ENCODE measurements at regions not wholly inside any gene's neighbourhood (a gene's known extent, or its start where the extent isn't known, plus 50 kb on each side); places are given as distances from the start of the nearest gene placed in this dataset.
"Not testable (repeated sequence)": the region's sequence is repeated elsewhere in the genome, so short reads cannot be mapped to it uniquely, and the experiment has no call there.

- H3K4me3 ChIP-seq (ENCODE audit: insufficient read depth, low read depth, low read length), result no peak overlapping the region
- DNase-seq, result no peak
- H3K36me3 ChIP-seq (replicated peaks; ENCODE audit: control insufficient read depth, insufficient read depth, low read length), result no peaks in the 10 kb centered on the region
Measured at GRCh38 chr11:121927097-121927785, 188.8 kb downstream of the BLID start.

DNA sequence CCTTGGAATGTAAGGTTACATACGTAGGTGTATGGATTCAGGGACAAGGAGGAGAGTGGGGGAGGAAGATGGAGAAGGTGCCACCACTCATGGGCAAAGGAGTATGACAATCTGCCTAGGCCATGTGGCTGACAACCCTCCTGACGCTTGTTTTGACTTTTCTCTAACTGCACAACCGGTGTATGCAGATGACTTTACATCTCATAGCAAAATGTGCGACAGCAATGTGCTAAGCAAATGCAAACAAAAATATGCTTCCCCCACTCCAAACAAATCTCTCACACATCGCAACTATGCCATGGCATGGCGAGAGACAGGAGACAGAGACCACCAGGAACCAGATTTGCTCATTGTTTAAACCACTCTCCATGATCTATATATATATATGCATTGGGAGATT is 191.8 kb downstream of the BLID start:
- Histone ChIP-seq H3K4me3 (ENCODE audit: insufficient read depth, low read depth, low read length) (no peak overlapping the region), H3K27me3 (ENCODE audit: control insufficient read depth, insufficient read depth, low read length) (no peaks in the 10 kb centered on the region), H3K36me3 (replicated peaks; ENCODE audit: control insufficient read depth, insufficient read depth, low read length) (no peaks in the 10 kb centered on the region)
- no peak for DNase-seq

More at GRCh38 chr11:121927097-121927785, 188.8 kb downstream of the BLID start:
- H3K27me3 ChIP-seq (ENCODE audit: control insufficient read depth, insufficient read depth, low read length), result no peaks in the 10 kb centered on the region

DNA sequence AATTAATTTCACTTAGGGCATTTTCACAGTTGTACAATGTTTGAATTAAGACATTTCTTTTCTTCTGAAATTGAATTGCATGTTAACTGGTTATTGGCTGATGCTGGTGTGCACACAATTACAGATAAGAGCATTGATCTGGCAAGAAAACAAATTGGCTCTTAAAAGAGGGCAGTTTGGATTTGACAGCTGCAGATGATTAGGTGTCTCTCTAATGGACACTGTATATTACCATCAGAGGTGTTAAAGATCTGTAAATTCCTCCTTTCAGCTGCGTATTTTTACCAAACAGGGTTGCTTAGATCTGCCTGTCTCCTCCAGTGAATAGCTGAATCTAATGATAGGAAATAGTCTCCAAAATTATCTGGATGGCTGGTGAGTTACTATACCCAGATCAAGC is 198.5 kb downstream of the BLID start:
- H3K27me3 ChIP-seq (ENCODE audit: control insufficient read depth, insufficient read depth, low read length), result no peaks in the 10 kb centered on the region
- H3K36me3 ChIP-seq (replicated peaks; ENCODE audit: control insufficient read depth, insufficient read depth, low read length), result no peaks in the 10 kb centered on the region
- H3K4me3 ChIP-seq (ENCODE audit: insufficient read depth, low read depth, low read length), result no peak overlapping the region
- DNase-seq, result no peak

- H3K36me3 ChIP-seq (replicated peaks; ENCODE audit: control insufficient read depth, insufficient read depth, low read length), result no peaks in the 10 kb centered on the region
- no peak overlapping the region for H3K4me3 ChIP-seq (ENCODE audit: insufficient read depth, low read depth, low read length)
- DNase-seq, result no peak
- no peaks in the 10 kb centered on the region for H3K27me3 ChIP-seq (ENCODE audit: control insufficient read depth, insufficient read depth, low read length)
Measured at GRCh38 chr11:121914508-121915059, 201.4 kb downstream of the BLID start.

GRCh38 chr11:121909596-121909995 is 206.4 kb downstream of the BLID start:
- Histone ChIP-seq H3K4me3 (ENCODE audit: insufficient read depth, low read depth, low read length) (no peak overlapping the region), H3K27me3 (ENCODE audit: control insufficient read depth, insufficient read depth, low read length) (no peaks in the 10 kb centered on the region), H3K36me3 (replicated peaks; ENCODE audit: control insufficient read depth, insufficient read depth, low read length) (no peaks in the 10 kb centered on the region)
- DNase-seq, result no peak

- Histone ChIP-seq H3K36me3 (replicated peaks; ENCODE audit: control insufficient read depth, insufficient read depth, low read length) (no peaks in the 10 kb centered on the region), H3K27me3 (ENCODE audit: control insufficient read depth, insufficient read depth, low read length) (no peaks in the 10 kb centered on the region), H3K4me3 (ENCODE audit: insufficient read depth, low read depth, low read length) (no peak overlapping the region)
- DNase-seq, result no peak
Measured at GRCh38 chr11:121907379-121907778, 208.6 kb downstream of the BLID start.

DNA sequence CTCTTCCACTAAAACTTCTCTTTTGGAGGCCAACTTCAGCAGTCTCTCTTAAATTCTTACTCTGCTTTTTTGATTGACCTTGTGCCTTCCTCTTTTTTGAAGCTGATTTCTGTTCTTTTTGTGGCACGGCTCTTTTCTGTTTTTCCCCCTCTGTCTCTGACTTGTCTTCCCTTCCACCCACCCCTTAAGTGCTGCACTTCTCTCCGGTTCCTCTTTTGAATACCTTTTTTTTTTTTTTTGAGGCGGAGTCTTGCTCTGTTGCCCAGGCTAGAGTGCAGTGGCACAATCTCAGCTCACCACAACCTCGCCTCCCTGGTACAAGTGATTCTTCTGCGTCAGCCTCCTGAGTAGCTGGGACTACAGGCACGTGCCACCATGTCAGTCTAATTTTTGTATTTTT is 211.9 kb downstream of the BLID start:
- Histone ChIP-seq H3K27me3 (ENCODE audit: control insufficient read depth, insufficient read depth, low read length) (no peaks in the 10 kb centered on the region), H3K4me3 (ENCODE audit: insufficient read depth, low read depth, low read length) (no peak overlapping the region), H3K36me3 (replicated peaks; ENCODE audit: control insufficient read depth, insufficient read depth, low read length) (no peaks in the 10 kb centered on the region)
- no peak for DNase-seq

GRCh38 chr11:121901886-121902285 is 214.1 kb downstream of the BLID start:
- H3K4me3 ChIP-seq (ENCODE audit: insufficient read depth, low read depth, low read length), result no peak overlapping the region
- H3K36me3 ChIP-seq (replicated peaks; ENCODE audit: control insufficient read depth, insufficient read depth, low read length), result no peaks in the 10 kb centered on the region
- DNase-seq, result no peak
- H3K27me3 ChIP-seq (ENCODE audit: control insufficient read depth, insufficient read depth, low read length), result no peaks in the 10 kb centered on the region

DNA sequence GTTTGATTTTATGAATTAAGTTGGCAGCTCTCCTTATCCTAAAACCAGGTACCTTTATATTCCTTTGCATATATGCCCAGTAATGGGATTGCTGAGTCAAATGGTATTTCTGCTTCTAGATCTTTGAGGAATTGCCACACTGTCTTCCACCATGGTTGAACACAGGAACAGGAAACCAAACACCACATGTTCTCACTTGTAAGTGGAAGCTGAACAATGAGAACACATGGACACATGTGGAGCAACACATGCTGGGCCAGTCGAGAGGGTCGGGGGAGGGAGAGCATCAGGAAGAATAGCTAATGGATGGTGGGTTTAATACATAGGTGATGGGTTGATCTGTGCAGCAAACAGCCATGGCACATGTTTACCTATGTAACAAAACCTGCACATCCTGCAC is 214.6 kb downstream of the BLID start:
- not testable (repeated sequence) for H3K4me3 ChIP-seq (ENCODE audit: insufficient read depth, low read depth, low read length); DNase-seq

GRCh38 chr11:121899520-121899919 is 216.5 kb downstream of the BLID start:
- Histone ChIP-seq H3K4me3 (ENCODE audit: insufficient read depth, low read depth, low read length) (no peak overlapping the region), H3K36me3 (replicated peaks; ENCODE audit: control insufficient read depth, insufficient read depth, low read length) (no peaks in the 10 kb centered on the region), H3K27me3 (ENCODE audit: control insufficient read depth, insufficient read depth, low read length) (no peaks in the 10 kb centered on the region)
- DNase-seq, result no peak

More for the DNA sequence above, 214.6 kb downstream of the BLID start:
- H3K36me3 ChIP-seq (replicated peaks; ENCODE audit: control insufficient read depth, insufficient read depth, low read length); H3K27me3 ChIP-seq (ENCODE audit: control insufficient read depth, insufficient read depth, low read length): not testable (repeated sequence)

GRCh38 chr11:121898903-121899302 is 217.1 kb downstream of the BLID start:
- Histone ChIP-seq H3K36me3 (replicated peaks; ENCODE audit: control insufficient read depth, insufficient read depth, low read length) (no peaks in the 10 kb centered on the region), H3K27me3 (ENCODE audit: control insufficient read depth, insufficient read depth, low read length) (no peaks in the 10 kb centered on the region), H3K4me3 (ENCODE audit: insufficient read depth, low read depth, low read length) (no peak overlapping the region)
- no peak for DNase-seq

- DNase-seq, result no peak
- H3K27me3 ChIP-seq (ENCODE audit: control insufficient read depth, insufficient read depth, low read length), result no peaks in the 10 kb centered on the region
Measured at GRCh38 chr11:121895919-121896318, 220.1 kb downstream of the BLID start.

GRCh38 chr11:121894581-121894980 is 221.4 kb downstream of the BLID start:
- Histone ChIP-seq H3K27me3 (ENCODE audit: control insufficient read depth, insufficient read depth, low read length) (no peaks in the 10 kb centered on the region), H3K4me3 (ENCODE audit: insufficient read depth, low read depth, low read length) (no peak overlapping the region), H3K36me3 (replicated peaks; ENCODE audit: control insufficient read depth, insufficient read depth, low read length) (no peaks in the 10 kb centered on the region)
- no peak for DNase-seq

More at GRCh38 chr11:121895919-121896318, 220.1 kb downstream of the BLID start:
- Histone ChIP-seq H3K36me3 (replicated peaks; ENCODE audit: control insufficient read depth, insufficient read depth, low read length) (no peaks in the 10 kb centered on the region), H3K4me3 (ENCODE audit: insufficient read depth, low read depth, low read length) (no peak overlapping the region)

DNA sequence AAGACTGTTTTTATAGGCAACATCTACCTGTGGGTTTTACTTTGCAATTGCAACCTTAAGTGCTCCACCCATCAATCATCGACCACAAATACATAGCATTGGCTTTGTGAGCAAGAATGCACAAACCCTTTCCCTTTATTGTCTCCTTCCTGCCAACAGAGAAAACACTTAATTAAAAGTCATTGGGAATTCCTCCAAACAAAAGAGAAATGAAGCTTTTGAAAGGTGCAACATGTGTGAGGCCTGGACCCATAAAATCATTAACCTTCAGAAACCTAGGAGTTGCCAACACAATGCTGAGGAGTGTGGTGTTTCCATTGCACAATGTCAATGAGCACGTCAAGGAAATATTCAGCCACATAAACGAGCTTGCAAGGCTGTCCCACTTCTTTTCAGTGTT is 223.2 kb downstream of the BLID start:
- H3K36me3 ChIP-seq (replicated peaks; ENCODE audit: control insufficient read depth, insufficient read depth, low read length), result no peaks in the 10 kb centered on the region
- H3K27me3 ChIP-seq (ENCODE audit: control insufficient read depth, insufficient read depth, low read length), result no peaks in the 10 kb centered on the region
- H3K4me3 ChIP-seq (ENCODE audit: insufficient read depth, low read depth, low read length), result no peak overlapping the region
- no peak for DNase-seq

DNA sequence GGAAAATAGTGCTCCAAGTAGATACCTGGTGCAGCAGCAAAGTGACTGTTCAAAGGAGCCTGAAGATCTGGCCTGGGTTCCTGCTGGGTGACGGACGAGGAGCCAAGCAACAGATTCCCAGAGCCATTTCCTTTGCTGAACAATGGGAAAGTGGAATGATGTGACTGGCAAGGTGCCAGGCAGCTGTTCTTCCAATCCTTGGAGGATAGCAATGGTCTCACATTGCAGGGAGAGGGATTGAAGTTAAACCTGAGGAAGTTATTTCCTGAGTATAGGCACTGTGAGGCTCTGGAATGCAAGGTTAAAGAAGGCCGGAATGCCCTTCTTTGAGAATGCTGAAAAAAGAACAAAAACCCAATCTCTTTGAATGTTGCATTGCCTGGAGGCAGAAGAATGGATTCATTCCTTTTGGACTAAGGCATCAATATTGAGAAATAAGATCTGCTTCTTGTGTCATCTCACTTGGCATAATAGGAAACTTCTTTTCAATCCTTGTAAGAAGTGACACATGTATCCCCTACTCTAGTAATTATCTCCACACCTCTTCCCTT is 223.8 kb downstream of the BLID start:
- DNase-seq, result no peak

More for the DNA sequence above, 223.8 kb downstream of the BLID start:
- Histone ChIP-seq H3K36me3 (replicated peaks; ENCODE audit: control insufficient read depth, insufficient read depth, low read length) (no peaks in the 10 kb centered on the region), H3K27me3 (ENCODE audit: control insufficient read depth, insufficient read depth, low read length) (no peaks in the 10 kb centered on the region), H3K4me3 (ENCODE audit: insufficient read depth, low read depth, low read length) (no peak overlapping the region)
